ENCODE measurements at regions not wholly inside any gene's neighbourhood (a gene's known extent, or its start where the extent isn't known, plus 50 kb on each side); places are given as distances from the start of the nearest gene placed in this dataset.
"Not testable (repeated sequence)": the region's sequence is repeated elsewhere in the genome, so short reads cannot be mapped to it uniquely, and the experiment has no call there.

DNA sequence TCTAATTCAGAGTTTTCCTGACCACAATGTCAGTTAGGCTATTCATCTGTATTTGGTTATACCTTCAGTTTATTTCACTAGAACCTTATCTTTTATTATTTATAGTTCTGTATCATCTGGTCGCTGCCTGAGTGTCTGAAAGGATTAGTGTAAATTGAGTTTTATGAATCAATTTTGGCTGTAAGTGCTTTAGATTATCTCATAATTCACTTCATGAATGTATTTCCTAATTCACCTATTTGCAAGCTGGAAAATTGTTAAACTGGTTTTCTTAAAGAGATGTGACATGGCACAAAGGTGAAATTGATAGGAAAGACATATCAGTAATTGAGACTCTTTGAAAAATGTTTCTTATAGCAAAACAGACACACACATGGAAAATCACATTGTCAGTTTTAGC is 242.4 kb upstream of the ACO1 start:
- no peak for DNase-seq (ENCODE audit: low read depth in 3 of 3)

DNA sequence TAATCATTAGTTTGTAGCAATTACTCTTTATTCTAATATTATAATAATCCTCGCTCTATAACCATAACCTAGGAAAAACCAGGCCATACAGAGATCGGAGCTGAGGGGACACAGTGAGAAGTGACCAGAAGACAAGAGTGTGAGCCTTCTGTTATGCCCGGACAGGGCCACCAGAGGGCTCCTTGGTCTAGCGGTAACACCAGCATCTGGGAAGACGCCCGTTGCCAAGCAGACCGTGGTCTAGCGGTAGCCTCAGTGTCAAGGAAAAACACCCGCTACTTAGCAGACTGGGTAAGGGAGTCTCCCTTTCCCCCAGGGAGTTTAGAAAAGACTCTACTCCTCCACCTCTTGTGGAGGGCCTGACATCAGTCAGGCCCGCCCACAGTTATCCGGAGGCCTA is 235.9 kb upstream of the ACO1 start:
- not testable (repeated sequence) for DNase-seq (ENCODE audit: low read depth in 3 of 3)

DNA sequence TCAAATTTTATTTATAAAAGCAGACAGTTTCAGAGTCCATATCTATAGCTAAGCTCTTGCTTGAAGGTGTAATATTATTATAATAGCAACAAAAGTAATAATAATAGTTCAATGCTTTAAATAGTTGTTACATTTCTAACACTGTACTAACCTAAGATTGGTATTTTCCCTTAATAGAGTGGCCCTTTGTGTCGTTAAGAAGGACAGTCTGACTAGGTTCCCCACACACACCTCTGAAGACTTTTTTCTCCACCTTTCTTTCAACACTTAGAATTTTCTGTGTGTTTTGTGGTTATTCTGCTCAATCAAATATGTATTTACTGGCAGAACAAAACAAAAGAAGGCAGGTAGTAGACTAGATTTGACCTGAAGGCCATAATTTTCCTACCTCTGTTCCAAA is 223.2 kb upstream of the ACO1 start:
- DNase-seq (ENCODE audit: low read depth in 3 of 3), result no peak

DNA sequence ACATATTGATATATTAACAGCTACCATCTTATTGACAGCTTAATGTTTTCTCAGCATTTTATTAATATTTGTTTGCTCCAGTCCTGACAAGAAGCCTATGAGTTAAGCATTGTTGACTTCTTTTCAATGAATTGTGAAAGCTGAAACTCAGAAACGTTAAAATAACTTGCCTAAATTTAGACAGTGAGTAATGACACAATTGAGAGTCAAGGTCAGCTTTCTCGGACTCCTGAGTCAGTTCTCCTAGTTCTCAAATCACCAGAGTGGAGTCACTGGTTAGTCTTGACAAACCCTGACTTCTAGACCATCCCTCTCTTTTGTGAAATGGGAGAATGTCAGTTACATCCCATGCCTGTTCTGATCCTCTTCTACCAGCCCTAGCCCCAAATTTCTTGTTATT is 222.7 kb upstream of the ACO1 start:
- DNase-seq (ENCODE audit: low read depth in 3 of 3), result no peak

DNA sequence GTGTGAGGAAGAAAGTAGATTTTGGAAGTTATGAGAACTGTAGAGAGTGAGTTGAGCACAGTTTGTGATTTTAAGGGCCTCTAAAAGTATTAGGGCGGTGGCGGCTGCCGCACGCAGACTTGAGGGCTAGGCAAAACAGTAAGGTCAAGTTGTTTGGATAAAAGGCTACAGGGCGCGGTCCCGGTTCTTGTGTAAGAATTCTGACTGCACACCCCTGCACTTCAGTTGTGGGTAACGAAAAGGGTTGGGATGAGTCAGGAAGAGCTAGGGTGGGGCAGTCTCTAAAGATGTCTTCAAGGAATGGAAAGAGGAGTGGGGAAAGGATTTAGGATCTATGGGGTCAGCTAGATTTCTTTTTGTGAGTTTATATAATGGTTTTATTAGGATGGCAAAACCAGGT is 218.1 kb upstream of the ACO1 start:
- DNase-seq (ENCODE audit: low read depth in 3 of 3), result not testable (repeated sequence)

DNA sequence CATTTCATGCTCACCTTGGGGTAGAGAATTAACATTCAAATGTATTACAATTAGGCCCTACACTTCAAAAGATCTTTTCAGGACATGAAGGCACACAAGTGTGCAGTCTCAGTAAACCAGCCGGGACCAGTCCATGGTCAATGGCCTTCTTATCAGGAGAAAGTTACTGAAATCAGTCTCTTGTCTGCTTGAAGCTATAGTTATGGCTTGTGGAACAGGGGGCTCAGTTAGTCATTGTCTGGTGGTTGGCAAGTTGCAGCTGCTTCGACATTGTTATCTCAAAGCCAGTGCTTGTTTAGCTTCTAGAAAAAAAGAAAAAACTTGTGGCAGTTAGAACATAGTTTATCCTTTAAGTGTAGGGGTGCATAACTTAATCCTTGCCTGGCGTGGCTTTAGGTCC is 213.1 kb upstream of the ACO1 start:
- DNase-seq (ENCODE audit: low read depth in 3 of 3), result no peak

DNA sequence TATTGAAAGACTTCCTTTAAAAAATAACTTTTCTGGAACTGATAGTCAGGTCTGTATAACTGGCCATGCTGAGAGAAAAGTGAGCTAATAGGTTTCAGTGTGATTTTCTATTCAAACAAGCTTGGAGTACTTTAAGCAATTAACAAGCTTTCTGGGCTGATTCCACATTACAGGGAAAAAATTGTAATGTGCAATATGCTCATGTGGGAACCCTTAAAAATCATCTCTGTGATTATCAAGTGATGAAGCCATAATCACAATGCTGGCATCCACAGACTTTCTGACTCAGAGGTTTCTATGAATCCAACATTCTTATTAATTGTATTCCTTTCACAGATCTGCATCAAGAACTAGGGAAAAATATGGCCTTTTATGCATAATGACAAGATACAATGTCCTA is 212.2 kb upstream of the ACO1 start:
- no peak for DNase-seq (ENCODE audit: low read depth in 3 of 3)

DNA sequence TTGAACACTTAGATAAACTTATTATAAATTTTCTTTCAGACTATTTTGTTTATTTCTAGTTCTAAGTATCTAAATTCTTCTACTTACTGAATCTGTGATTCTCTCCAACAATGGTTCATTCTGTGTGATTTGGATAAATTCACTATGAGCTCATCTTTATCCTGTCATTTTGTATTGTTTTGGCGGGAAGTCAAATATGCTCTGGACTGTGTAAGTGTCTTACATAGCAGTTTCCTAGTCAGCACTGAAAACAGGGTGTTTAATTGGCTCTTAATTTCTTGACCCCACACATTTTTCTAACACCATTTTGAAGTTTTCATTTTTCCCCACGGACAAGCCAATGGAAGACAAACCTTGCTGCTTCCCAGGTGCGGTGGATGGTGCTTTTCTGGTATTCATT is 207.0 kb upstream of the ACO1 start:
- no peak for DNase-seq (ENCODE audit: low read depth in 3 of 3)

DNA sequence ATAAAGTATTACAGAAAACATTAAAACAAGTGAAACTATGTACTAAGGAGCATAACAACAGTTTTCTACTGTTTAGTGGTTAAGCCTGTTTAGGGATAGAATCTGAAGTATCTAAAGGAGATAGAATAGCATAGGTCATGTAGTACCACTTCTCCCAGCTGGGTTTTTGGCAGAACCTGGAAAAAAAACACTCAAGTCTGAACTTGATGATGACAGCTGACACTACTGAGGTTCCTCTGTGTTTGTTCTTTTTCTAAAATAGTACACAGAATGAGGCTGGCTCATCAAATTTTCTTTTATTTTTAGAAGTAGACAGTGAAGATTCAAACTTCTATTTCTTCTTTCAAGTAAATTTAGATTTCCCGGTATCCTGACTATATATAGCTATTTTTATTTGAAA is 203.8 kb upstream of the ACO1 start:
- no peak for DNase-seq (ENCODE audit: low read depth in 3 of 3)

DNA sequence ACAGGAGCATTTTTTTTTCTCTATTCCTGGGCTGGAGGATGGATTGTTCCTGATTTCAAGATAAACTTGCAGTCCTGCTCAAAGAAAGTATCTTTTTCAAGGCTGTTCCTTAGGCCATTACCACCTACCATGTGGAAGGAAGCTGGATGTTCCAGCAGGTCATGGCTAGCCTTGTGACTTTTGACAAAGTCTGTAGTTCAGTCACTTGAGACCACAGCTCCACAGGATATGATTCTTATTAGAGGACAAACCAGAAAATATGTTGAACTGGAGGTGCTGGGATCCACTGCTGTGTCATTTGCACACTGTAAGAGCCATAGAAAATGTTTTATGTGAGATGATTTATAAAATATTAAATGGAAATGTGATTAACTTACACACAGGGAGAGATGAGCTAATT is 184.2 kb upstream of the ACO1 start:
- DNase-seq (ENCODE audit: low read depth in 3 of 3), result no peak

DNA sequence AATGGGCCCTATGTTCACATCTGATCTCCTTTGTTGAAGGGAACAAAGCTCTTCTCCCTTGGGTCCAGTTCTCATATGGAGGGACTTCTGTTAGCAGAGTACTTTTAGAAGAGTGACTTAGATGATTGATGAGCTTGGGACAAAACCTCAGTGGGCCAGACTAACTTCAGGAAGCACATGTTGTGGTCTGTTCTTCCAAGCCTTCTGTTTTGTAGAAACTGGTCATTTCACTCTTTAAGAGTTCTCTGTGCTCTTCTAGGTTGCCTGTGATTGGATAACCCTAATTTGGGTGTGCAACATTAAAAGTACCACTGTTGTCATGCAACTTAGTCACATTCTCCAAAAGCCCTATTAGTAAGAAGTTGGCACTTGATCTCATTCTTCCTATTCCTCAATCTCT is 183.5 kb upstream of the ACO1 start:
- DNase-seq (ENCODE audit: low read depth in 3 of 3), result no peak

DNA sequence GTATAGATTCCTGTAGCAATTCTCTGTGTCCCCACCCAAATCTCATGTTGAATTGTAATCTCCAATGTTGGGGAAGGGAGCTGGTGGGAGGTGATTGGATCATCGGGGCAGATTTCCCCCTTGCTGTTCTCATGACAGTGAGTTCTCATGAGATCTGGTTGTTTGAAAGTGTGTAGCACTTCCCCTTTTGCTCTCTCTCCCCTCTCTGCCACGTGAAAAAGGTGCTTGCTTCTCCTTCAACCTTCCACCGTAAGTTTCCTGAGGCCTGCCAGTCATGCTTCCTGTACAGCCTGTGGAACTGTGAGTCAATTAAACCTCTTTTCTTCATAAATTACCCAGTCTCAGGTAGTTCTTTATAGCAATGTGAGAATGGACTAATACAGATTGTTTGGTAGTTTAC is 175.3 kb upstream of the ACO1 start:
- not testable (repeated sequence) for DNase-seq (ENCODE audit: low read depth in 3 of 3)

DNA sequence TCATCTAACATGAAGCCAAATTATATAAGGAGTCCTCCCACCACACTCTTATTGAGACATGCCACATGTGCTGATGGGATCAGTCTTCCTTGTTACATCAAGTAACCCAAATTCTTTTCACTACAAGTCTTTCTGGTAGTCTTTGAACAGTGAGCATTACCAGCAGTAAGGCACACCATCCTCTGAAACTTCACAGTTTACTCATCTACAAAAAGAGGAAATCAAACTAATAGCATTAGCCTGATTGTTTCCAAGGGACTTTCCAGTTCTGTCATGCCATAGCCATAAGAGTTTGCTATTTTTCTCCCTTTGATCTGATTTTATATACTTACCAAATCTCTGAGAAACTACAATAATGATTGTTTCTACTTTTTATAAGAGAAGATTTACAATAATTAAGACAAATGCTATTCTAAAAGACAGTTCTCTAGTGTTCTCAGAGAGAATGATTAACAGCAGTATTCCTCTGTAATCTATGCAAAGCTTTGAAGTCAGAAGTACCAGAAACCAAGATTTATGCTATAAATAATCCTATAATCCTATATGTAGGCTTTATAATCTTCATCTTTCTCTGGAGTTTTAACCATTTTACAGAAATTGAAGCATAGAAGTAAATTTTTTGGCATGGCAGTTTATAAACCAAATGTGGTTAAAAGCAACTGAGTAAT is 166.2 kb upstream of the ACO1 start:
- DNase-seq (ENCODE audit: low read depth in 3 of 3), result no peak

DNA sequence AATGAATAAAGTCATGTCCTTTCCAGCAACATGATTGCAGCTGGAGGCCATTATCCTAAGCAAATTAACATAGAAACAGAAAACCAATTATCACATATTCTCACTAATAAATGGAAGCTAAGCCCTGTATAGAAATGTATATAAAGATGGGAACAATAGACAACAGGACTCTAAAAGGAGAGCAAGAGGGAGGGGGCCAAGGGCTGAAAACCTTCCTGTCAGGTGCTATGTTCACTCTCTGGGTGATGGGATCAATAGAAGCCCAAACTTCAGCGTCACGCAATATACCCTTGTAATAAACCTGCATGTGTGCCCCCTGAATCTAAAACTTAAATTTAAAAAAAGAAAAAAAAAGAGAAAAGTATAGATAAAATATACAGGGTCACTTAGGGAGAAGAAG is 163.7 kb upstream of the ACO1 start:
- DNase-seq (ENCODE audit: low read depth in 3 of 3), result no peak

DNA sequence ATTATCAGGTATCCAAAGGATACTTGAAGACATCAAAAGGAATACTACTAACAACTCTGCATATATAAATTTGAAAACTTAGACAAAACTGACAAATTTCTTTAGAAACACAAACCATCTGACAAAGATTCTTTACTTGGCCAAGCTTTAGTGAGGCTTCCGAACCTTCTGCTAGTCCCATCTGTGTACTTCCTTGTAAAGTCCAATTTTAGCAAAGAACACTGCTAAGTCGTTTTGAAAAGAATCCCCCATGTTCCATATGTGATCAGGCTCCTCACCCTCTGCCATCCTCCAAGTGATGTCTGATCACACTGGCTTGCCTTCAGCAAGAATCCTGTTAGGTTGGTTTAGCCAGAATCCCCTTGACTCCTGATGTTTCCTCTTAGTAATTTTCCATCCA is 150.0 kb upstream of the ACO1 start:
- DNase-seq (ENCODE audit: low read depth in 3 of 3), result no peak

DNA sequence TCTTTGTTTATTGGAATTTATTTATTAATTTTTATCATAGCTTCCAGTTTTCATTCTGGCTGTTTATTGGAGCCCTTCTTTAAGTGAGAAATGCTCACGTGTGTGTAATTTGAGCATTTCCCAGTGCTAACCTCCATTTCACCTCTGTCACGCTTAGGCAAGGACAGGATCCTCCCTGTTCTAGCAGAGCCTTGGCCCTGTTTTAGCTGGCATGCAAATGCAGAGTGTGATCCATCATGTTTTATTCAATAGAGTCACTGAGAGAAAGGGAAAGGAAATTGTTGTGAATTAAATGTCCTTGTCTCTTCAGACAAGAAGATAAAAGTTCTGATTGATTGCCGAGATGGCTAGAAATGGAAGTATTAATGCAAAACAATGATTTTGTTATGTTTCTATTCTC is 137.3 kb upstream of the ACO1 start:
- no peak for DNase-seq (ENCODE audit: low read depth in 3 of 3)

DNA sequence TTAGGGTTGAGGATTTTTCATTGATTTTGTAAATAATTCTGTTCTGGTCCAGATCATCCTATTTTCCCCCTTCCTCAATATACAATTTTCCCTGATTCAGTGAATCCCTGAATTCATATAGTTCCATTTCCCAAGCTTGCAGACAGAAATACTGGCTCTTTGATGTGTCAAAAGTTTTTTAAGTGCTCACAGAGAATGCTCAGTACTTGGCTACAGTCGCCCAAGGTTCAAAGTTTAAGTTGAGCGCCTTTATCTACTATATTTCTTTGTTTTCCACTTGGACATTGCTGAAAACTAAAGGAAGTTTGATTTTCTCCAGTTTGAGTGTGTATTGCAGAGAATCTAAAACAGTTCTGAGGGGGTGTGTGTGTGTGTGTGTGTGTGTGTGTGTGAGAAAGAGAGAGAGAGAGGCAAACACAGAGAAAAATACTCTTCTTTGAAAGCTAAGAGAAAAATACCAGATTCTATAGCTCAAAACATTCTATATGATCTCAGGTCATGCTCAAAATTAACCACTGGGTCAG is 136.2 kb upstream of the ACO1 start:
- DNase-seq (ENCODE audit: low read depth in 3 of 3), result no peak

DNA sequence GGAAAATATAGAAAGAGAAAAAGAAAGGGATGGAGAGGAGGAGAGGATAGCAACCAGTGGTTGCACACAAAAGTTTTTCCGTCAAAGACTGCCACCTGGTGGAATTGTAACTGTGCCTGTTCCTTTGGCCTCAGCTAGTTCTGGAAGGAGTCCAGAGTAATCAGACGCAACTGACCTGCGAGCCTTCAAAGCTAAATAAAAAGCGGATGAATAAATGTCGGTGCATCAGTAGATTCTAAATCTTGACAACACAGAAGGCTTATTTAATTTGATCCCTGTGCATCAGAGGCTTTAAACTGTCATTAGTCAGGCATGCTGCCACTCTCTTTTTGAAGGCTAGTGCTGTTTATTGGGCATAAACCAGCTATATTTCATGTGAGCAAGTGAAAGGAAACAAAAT is 132.9 kb upstream of the ACO1 start:
- DNase-seq (ENCODE audit: low read depth in 3 of 3), result peak in 1 of 3 experiments; percentile 3

DNA sequence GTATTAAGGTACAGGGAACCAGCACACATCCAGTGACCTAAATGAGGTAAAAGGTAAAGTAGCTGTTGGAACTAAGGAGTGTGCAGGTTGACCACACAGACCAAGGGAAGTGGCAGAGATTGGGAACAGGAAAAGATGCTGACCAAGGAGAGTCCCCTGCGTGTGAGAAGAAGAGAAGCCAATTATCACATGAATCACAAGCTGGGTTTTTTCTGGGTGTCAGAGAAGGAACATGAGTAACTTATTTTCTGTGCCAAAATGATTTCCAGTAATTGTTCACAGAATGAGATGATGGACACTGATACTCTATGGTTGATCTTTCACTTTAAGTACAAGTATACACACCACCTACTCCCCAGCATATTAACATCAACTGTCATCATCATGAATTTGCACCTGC is 130.7 kb upstream of the ACO1 start:
- DNase-seq (ENCODE audit: low read depth in 3 of 3), result no peak

DNA sequence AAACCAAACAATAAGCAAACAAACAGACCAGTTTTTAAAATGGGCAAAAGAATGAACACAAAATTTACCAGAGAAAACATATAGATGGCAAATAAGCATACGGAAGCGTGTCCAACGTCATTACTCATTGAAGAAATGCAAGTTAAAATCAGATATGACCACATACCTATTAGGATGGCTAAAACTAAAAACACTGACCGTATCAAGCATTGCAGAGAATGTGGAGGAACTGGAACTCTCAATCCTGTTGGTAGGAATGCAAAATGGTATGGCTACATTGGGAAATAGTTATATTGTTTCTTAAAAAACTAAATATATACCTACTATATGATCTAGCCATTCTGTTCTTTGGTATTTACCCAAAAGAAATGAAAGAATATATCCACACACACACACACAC is 129.4 kb upstream of the ACO1 start:
- DNase-seq (ENCODE audit: low read depth in 3 of 3), result no peak

DNA sequence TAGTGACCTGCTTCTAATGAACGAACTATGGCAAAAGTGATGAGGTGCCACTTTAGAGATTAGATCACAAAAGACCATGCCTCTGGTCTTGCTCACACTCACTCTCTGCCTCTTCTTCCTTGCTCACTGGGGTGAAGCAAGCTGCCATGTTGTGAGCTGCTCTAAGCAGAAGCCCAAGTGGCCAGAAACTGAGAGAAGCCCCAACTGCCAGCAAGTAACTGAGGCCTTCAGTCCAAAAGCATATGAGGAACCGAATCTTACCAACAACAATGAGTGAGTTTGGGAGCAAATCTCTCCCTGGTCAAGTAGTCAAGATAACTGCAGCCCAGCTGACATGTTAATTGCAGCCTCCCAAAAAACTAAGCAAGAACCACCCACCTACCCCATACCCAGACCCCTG is 126.0 kb upstream of the ACO1 start:
- DNase-seq (ENCODE audit: low read depth in 3 of 3), result no peak

DNA sequence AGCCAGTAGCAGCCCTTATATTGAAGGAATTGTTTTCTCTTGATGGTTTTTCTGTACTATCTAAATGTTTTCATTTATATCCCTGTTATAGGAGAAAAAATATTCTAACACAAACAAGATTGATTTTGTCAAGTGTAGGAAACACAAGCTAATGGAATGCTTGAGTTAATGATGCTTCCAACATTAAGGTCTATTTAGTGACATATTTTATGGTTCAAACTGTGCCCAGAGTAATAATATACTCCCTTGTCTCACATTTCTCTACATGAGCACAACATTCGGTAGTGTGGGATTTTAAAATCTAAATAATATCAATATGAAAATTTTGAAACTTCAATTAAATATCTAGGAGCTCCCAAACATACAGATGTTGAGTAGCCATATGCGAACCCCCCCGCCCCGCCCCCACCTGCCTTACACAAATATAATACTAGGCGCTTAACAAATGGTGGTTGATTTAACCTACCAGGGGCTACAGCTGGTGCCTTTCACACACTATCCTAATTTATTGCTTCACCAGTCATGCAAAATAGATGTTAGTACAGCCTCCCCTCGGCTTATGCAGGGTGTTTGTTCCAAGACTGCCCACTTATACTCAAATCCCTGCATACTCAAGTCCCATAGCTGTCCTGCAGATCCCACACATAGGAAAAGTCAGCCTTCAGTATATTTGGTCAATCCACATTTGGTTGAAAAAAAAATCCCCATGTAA is 124.1 kb upstream of the ACO1 start:
- no peak for DNase-seq (ENCODE audit: low read depth in 3 of 3)

DNA sequence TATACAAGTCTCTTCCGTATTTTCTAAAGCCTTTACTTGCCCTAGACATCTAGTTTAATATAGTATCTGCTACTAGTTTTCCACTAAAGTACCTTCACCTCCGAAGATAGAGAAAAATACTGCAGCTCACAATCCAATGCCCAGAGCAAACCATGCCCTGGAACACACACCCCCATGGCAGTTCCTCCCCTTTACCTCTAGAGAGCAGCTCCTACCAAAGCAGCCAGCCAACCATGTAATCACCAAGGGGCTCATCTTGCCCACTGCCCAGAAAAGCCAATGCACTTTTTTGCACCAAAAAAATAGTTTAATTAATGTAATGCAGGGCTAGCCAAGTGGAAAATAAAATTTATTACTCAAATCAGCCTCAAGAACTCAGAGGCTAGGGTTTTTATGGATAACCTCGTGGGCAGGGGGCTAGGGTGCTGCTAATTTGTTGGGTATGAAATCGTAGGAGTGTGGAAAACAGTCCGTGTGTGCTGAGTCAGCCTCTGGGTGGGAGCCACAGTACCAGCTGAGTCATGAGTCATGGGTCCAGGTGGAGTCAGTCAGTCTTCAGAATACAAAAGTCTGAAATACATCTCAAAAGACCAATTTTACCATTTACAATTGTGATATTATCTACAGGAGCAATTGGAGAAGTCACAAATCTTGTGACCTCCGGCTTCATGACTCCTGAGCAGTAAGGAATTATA is 120.1 kb upstream of the ACO1 start:
- DNase-seq (ENCODE audit: low read depth in 3 of 3), result no peak

Data from stimulated activated CD4-positive, alpha-beta T cell treated with anti-CD3 and anti-CD28 coated beads, TNF-alpha, amount 100 ng/mL, for 24 hours (primary cell).